ENCODE measurements at regions not wholly inside any gene's neighbourhood (a gene's known extent, or its start where the extent isn't known, plus 50 kb on each side); places are given as distances from the start of the nearest gene placed in this dataset.

DNA sequence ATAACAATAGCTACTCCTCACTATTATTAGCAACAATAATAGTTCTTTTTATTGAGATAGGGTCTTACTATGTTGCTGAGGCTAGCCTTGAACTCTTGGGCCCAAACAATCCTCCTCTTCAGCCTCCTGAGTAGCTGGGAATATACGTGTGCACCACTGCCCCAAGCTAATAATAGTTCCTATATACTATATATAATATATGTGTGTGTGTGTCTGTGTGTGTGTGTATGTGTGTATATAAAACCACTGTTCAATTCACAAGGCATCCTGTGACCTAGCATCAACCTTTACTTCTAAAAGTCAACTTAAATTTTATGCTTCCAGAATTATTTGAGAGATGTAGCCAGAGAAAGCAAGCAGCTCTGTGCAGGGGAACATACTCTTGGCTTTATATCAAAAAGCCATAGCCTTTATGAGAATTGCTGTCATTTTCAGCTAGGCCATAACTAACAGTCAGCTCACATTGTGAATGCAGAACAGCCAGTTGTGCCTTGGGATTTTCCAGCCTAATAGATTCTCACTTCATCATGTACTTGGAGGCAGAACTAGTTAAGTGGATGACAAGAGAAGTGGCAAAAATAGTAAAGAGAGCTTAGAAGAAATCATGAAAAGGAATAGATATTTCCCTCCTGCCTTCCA is 665.5 kb downstream of the NYAP2 start:
- DNase-seq: no peak

DNA sequence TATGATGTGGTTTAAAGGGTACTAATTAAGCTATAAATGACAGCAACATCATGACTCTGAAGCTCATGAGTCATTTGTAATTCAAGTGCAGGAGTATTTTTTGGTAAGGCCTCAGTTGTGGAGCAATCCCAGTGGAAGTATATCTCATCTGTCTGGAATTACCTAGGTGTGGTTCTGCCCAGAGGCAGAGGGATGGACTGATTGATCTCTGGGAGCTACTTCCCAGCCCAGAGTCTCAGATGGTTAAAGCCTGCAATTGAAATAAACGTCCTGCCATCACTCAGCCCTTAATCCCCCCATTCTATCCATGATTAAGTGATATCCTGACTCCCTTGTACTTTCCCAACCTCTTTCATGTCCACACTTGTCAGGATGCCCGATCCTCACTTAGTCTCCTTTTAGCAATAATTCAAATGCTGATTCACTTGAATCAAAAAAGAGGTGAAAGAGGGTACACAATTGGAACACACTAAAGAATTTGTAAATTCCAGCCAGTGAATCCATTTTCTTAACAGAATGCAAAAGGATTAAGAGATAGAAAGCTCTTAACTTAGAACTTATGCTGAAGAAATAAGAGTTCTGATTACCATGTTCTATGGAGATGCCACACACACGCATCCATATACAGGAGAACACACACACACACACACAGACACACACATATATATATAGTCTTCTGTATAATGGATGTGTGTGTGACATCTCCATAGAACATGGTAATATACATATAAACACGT is 664.4 kb downstream of the NYAP2 start:
- DNase-seq: peak; percentile 90

DNA sequence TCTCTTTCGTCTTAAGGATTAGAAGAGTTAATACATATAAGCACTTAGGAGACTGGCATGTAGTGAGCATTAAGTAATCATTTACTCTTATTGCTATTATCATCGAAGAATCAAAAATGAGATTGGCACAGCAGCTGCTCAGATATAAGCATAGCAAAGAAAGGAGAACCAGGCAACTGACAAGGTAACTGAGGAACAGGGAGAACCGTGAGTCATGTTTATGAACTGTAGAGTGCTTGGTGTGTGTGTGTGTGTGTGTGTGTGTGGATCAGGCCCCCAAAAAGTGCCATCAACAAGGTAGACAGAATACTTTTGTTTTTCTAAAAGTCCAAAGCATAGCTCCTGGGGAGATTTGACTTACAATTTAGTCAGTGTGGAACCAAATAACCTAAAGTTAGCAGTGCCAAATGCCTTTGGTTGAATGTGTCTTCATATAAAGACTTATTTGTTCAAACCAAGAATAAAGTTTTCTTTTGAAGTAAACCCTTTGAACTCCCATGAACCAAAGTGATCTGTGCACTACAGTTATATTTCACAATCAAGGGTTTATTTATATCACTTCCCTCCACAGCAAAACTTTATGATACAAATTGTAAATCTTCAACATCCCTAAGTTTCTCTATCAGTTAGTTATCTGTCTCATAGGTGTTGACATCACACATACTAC is 660.6 kb downstream of the NYAP2 start:
- DNase-seq: no peak

DNA sequence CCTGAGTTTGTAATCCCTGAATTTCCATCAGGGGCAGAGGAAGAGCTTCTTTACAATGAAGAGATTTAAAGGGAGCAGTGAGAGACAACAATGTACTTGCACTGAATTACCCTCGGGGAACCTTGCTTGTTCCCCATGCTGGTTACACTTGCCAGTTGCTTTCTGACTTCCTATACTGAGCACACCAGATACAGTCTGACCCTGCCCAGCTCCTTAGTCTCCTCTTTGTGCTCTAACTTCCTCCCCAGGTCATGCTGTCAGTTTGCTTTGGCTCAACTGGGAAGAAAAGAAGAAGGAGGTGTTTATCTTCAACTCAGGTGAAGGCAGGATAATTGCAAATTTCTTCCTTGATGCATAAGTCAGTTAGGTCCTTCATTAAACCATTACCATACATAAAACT is 658.4 kb downstream of the NYAP2 start:
- DNase-seq: no peak

DNA sequence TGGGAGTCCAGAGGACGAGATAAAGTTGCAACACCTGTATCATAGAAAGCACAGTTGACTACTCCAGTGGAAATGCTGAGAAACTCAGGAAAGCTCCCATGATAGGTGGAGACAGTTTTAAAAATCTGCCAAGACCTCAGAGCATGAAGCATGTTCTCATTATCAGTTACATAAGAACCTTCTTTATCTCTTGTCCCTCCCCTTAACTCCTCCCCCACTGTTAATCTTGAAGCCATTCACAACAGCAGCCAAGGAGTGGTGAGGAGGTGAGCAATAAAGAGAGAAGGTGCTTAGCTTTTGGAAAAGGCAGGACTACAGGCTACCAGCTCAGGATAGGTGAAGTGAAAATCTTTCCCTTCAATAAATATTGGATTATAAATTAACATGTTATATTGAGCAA is 657.9 kb downstream of the NYAP2 start:
- DNase-seq: no peak

DNA sequence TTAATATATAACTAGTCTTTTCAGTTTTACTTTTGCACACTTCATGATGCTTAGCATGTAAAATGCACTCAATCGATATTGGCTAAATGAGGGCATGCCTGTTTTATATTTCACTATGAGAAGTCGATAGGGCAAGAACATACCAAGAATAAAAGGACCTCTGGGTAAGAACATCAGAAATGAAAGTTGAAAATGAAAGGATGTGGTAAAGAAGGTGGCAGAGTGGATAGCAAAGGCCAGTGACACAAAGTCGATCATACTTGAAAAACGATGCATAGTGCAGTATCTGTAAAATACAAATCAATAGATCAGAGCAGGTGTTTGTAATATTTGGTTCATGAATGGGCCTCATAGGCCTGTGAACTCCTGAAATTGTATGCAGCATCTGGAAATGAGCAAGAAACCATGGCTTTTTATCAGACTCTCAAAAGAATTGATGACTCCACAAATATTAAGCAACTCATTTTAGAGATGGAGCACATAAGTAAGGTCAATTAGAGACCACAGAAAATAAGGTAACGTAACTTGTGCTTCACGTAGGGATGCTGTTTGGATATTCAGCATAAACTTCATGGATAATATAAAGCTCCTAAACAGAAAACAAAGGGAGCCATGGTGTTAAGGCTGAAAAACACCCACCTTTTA is 653.4 kb downstream of the NYAP2 start:
- no peak for DNase-seq

DNA sequence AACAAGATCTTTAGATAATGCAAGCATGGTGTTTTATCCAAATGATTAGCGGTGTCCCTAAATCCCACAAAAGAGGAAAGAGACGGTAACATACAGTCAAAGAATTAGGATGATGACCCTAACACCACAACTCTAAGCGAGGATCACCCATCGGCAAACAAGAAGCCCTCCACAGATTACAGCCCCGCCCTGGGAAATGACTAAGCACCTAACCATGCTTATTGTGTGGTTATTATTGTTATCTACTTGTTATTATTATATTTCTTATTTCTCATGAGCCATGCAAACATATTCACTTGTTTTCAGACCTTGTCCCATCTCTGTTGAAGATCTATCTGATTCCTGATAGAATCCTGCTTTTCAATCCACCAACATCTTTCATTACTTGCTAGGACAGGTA is 651.3 kb downstream of the NYAP2 start:
- no peak for DNase-seq

DNA sequence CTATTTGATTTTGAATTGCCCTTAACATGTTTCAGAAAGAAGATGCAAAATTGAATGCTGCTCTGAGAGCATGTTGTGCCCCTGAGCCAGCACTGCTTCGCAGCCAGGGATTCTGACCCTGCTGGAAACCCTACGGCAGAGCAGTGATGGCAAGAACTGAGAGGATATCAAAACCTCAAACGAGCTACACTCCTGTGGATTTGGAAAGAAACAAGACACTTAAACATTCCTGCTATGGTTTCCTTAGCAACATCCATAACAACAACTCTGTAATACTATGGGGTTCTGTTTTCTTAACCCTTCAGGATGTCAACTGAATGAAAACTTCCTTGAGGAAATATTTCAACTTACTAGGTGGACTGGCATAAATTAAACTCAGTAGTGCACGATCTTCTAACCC is 649.1 kb downstream of the NYAP2 start:
- peak; percentile 88 for DNase-seq

DNA sequence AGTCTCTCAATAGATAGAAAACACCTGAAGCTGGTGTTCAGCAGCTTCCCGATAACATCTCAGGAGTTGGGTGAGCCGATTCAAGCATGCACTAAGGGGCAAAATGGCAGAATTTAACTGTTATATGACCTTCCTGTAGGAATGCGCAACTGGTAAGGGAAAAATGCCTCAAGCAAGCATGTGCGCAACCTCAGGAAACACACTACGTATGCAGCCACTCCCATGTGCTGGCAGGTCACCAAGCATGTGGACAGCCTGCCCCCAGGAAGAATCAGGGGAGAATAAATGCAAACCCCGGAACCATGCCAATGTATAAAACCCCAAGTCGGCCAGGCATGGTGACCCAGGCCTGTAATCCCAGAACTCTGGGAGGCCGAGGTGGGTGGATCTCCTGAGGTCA is 645.6 kb downstream of the NYAP2 start:
- no peak for DNase-seq

DNA sequence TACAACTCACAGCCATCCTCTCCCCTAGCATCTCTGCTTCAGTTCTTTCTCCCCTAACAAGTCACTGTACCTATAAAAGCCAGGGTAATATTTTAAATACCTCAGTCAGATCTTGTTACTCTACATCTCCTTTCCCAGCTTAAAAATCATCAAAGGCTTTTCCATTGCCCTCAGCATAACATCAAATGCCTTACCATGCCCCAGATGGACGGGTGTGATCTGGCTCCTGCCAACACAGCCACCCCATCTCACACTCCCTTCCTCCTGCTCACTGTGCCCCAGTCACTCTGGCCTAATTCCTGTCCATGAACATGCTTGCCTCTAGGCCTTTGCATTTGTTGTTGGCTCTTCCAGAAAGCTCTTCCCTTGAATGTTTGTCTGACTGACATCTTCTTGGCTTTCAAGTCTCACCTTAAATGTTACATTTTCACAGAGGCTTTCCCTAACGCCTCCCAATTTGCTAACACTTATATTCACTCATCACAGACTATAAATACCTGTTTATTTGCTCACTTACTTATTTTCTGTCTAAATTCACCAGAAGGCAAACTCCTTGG is 640.9 kb downstream of the NYAP2 start:
- no peak for DNase-seq

DNA sequence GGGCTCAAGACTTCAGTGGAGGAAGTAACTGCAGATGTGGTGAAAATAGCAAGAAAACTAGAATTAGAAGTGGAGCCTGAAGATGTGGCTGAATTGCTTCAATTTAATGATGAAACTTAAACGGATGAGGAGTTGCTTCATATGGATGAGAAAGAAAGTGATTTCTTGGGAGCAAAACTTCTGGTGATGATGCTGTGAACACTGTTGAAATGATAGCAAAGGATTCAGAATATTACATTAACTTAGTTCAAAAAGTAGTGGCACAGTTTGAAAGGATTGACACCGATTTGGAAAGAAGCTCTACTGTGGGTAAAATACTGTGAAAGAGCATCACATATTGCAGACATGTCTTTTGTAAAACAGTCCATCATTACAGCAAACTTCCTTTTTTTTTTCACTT is 638.0 kb downstream of the NYAP2 start:
- DNase-seq: no peak

DNA sequence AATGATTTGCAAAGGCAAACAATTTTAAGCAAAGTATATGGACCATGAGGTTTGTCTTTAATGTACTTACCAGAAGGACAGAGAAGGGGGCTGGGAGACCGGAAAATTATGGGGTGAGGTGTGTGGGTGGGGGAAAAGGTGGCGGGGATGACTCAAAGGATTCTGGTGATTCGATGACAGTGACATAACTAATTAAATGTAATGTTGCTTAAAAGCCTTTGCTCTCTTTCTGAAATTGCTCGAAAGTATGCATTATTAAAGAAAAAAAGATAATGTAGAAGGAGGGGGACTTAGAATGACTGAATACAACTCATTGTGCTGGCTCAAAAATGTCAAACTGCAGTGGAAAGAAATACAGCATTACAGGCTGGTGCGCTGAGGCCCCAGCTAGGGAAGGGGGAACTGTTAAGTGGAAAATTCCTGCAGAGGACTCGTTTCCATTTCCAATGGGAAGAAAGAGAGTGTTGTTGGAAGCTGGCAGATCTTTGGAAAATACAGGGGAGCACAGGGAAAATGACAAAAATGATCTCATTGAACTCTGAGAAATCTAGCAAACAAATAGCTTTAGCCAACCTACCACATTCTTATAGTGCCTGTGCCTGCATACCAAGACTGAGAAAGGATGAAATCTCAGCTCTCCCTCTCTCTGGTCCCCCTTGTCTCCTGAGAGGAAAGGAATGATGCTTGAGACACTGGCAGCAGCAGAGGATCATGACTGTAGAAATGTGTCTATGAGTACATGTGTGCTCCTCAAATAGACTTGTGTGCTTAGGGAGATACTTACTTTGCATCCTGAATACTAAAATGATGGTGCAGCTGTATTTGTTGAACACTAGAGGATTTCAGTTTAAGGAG is 632.4 kb downstream of the NYAP2 start:
- peak; percentile 51 for DNase-seq

DNA sequence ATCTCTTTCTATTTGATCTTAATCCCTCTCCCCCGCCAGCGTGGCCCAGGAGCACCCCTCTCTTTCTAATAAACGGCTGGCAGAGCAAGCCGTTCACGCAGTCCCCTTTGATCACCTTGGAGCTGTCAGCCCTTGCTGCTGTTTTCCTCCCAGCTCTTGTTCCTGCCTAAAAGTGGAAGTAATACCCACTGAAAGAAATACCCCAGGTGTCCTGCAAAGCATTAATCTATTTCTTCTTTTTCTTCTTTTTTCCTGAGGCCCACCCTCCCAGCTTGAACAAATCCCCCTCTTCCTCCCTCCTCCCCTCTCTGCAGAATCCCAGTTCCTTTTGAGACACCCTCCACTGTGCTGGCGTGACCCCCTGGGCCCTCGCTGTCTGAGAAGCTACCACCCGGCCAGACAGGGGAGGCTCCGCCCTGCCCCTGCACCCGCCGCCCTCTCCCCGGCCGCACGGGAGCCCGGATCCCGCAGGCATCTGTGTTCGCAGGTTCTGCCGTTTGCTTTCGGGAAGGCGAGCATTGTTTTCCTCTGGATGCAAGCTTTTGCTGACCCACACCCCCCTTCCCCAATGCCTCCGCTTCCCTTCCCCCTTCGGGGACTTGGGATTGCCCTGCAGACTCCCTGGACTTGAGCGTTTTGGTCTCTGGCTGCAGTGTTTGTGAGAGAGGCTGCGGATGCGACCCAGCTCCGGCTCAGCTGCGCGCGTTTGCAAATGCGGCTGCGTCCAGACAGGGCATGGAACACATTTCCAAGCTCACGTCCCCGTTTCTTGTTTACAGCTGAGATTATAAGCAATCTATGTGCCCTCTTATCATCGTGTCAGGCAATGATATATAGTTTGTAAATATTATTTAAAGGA is 631.5 kb downstream of the NYAP2 start:
- peak; percentile 71 for DNase-seq

DNA sequence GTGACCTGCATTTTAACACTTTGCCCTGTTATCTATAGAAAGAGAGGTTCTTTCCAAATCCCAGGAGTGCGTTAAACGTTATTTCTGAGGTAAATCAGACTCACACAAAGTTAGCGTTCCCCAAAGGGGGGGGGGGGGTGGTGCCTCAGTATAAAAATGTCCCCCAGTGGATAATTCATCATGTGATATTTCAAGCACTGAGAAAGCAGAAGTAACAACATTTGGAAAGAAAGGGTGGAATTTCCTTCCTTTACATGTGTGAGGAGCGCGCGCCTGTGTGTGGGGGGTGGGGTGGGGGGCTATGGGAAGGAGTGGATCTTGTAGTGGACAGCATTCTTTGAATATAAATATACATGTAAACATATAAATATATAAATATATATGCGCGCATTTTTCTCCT is 630.9 kb downstream of the NYAP2 start:
- no peak for DNase-seq

DNA sequence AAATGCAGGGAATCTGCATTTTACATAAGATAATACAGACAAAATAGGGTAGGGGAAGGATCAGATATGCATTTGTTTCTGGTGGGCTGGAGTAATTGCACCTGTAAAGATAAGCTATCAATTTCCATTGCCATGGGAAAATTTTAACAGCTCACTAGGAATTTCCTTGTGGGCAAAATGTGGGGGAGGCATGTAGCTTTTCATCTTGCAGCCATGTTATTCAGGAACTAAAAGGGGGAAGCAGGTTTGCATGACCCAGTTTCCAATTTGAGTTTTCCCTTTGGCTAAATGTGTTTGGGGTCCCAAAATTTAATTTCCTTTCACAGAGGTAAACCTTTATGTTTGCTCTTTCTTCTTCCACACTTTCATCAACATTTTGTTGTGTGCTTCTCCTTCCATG is 624.4 kb downstream of the NYAP2 start:
- DNase-seq: no peak

DNA sequence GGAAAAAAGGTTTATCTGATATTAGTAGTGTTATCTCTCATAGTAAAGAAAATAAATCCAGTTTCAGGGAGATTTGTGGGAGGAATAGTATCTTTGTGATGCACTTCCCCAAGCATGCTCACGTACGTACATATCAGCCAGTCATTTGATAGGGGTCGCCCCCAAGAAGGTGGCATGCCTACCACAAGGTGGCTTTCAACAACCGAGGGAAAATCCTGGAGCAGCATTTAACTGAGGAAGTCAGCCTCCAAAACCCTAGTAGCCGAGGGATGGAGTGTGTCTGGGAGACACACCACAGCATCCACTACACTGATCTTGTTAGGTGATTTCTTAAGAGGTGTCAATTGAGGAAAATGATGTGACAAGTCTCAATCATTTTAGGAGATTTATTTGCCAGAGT is 623.9 kb downstream of the NYAP2 start:
- DNase-seq: no peak

DNA sequence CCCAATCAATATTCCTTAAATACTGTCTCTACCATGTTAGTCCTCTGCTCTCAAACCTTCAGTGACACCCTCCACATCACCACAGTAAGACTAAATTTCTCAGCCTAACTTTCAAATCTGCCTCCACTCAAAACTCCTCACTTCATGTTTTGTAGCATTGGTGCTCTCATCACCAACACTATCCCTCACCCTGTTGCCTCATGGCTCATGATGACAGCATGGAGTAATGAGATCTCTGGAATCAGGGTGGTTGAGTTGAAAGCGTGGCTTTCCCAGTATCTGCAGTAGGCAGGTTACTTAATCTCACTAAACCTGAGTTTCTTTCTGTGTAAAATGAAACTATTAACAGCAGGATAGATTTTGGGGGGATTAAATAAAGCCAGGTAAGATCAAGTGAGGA is 621.4 kb downstream of the NYAP2 start:
- DNase-seq: no peak

DNA sequence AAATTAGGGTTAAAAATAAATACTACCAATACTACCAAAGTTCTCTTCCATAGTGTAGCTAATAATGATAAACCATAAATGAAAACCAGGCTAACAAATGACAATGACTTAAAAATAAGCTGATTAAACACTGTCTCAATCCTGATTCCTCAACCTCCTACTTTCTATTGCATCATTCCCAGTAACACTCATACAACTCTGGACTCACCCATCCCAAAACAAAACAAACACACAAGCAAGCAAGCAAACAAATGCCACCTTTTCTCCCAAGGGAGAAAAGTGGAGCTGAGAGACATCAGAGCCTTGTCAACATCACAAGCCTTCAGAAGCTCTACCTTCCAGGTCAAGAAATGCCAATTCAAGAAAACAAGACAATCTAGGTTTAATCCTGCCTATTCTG is 620.7 kb downstream of the NYAP2 start:
- no peak for DNase-seq

DNA sequence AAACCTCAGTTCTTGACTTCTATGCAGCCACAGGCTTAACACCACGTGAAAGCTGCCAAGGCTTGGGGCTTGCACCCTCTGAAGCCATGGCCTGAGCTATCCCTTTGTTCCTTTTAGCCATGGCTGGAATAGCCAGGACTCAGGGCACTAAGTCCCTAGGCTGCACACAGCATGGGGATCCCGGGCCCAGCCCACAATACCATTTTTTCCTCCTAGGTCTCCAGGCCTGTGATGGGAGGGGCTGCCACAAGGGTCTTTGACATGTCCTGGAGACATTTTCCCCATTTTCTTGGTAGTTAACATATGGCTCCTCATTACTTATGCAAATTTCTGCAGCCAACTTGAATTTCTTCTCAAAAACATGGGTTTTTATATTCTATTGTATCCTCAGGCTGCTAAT is 619.1 kb downstream of the NYAP2 start:
- DNase-seq: no peak

DNA sequence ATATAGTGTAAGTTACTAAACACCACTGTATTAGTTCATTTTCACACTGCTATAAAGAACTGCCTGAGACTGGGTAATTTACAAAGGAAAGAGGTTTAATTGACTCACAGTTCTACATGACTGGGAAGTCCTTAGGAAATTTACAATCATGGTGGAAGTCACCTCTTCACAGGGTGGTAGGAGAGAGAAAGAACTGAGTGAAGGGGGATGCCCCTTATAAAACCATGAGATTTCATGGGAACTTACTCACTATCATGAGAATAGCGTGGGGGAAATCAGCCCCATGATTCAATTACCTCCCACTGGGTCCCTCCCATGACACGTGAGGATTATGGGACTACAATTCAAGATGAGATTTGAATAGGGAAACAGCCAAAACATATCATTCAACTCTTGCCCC is 618.0 kb downstream of the NYAP2 start:
- no peak for DNase-seq

DNA sequence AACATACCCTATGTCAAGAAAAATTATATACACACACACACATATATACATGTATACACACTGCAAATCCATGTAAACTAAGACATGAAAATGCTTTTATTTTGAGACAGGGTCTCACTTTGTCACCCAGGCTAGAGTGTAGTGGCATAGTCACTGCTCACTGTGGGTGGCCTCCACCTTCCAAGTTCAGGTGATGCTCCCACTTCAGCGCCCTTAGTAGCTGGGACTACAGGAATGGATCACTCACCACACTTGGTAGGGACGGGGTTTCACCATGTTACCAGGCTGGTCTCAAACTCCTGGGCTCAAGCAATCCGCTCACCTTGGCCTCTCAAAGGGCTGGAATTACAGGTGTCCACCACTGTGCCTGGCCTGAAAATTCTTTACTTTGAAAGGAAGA is 617.6 kb downstream of the NYAP2 start:
- DNase-seq: no peak

All from fibroblast of skin of right quadriceps (primary cell).